HepG2 (cell line): ENCODE measurements at regions not wholly inside any gene's neighbourhood (a gene's known extent, or its start where the extent isn't known, plus 50 kb on each side); places are given as distances from the start of the nearest gene placed in this dataset.

ENCODE experiments used
- AKAP8 ChIP-seq: sonication (generic); formaldehyde crosslinking; IDR thresholded peaks from 2 replicates; pipeline ENCODE4 v1.5.1; 2020; ENCODE audit warnings: mild to moderate bottlenecking, missing genetic modification reagents
- ARNT ChIP-seq: fragments of 450-650 bp; IDR thresholded peaks from 2 replicates; pipeline ENCODE4 v1.6.1; 2017
- ATF6 ChIP-seq: sonication (generic); formaldehyde crosslinking; conservative IDR thresholded peaks from 2 replicates; pipeline ENCODE4 v1.4.0; 2020; ENCODE audit warnings: missing genetic modification reagents
- BCL6 ChIP-seq: IDR thresholded peaks from 2 replicates; pipeline ENCODE4 v1.6.1; 2016; ENCODE audit warnings: missing genetic modification reagents, missing compliant biosample characterization
- CHCHD3 ChIP-seq: sonication (generic); formaldehyde crosslinking; IDR thresholded peaks from 2 replicates; pipeline ENCODE4 v1.8.0; 2022; ENCODE audit warnings: mild to moderate bottlenecking, missing genetic modification reagents, moderate library complexity
- CSRNP1 ChIP-seq: sonication (generic); formaldehyde crosslinking; IDR thresholded peaks from 2 replicates; pipeline ENCODE4 v1.8.1; 2023; ENCODE audit warnings: mild to moderate bottlenecking, missing genetic modification reagents
- EED ChIP-seq: sonication (generic); formaldehyde crosslinking; IDR thresholded peaks from 2 replicates; pipeline ENCODE4 v1.5.0; 2020; ENCODE audit warnings: mild to moderate bottlenecking, missing genetic modification reagents
- ETV5 ChIP-seq: IDR thresholded peaks from 2 replicates; pipeline ENCODE4 v1.6.1; 2018; ENCODE audit warnings: missing biosample characterization, missing genetic modification reagents, inconsistent platforms, borderline replicate concordance
- HNRNPH1 ChIP-seq: fragments of 200-400 bp; formaldehyde crosslinking; optimal IDR thresholded peaks from 2 replicates; pipeline ENCODE3; 2017; ENCODE audit warnings: mild to moderate bottlenecking, low read depth, low read length
- HOXA3 ChIP-seq: sonication (generic); formaldehyde crosslinking; IDR thresholded peaks from 2 replicates; pipeline ENCODE4 v1.5.0; 2020; ENCODE audit warnings: missing genetic modification reagents
- RAD21 ChIP-seq: fragments of 450-650 bp; formaldehyde crosslinking; IDR thresholded peaks from 2 replicates; pipeline ENCODE4 v1.5.0; 2020; ENCODE audit warnings: mild to moderate bottlenecking
- RXRB ChIP-seq: IDR thresholded peaks from 2 replicates; pipeline ENCODE4 v1.6.1; 2016; ENCODE audit warnings: borderline replicate concordance, missing genetic modification reagents, missing compliant biosample characterization
- STAG1 ChIP-seq: sonication (generic); formaldehyde crosslinking; IDR thresholded peaks from 2 replicates; pipeline ENCODE4 v1.4.0; 2020; ENCODE audit warnings: missing genetic modification reagents
- YY1 ChIP-seq: IDR thresholded peaks from 2 replicates; pipeline ENCODE4 v1.6.1; 2011; ENCODE audit warnings: low read length, low read depth, moderate library complexity, mild to moderate bottlenecking; ENCODE audit not compliant: insufficient read depth, insufficient replicate concordance
- ZNF136 ChIP-seq: sonication (generic); formaldehyde crosslinking; IDR thresholded peaks from 2 replicates; pipeline ENCODE4 v1.8.1; 2022; ENCODE audit warnings: low read depth, mild to moderate bottlenecking, moderate library complexity, missing genetic modification reagents
- ZNF235 ChIP-seq: sonication (generic); formaldehyde crosslinking; IDR thresholded peaks from 2 replicates; pipeline ENCODE4 v1.8.1; 2023; ENCODE audit warnings: mild to moderate bottlenecking, missing genetic modification reagents, borderline replicate concordance
- ZNF337 ChIP-seq: sonication (generic); formaldehyde crosslinking; IDR thresholded peaks from 2 replicates; pipeline ENCODE4 v1.5.1; 2020; ENCODE audit warnings: missing genetic modification reagents, low read depth, mild to moderate bottlenecking, borderline replicate concordance
- ZNF446 ChIP-seq: sonication (generic); formaldehyde crosslinking; IDR thresholded peaks from 2 replicates; pipeline ENCODE4 v1.5.0; 2020; ENCODE audit warnings: mild to moderate bottlenecking, missing genetic modification reagents
- ZNF512 ChIP-seq: sonication (generic); formaldehyde crosslinking; IDR thresholded peaks from 2 replicates; pipeline ENCODE4 v1.4.0; 2020; ENCODE audit warnings: mild to moderate bottlenecking, missing genetic modification reagents
- ZNF530 ChIP-seq: sonication (generic); formaldehyde crosslinking; IDR thresholded peaks from 2 replicates; pipeline ENCODE4 v1.5.0; 2020; ENCODE audit warnings: low read depth, mild to moderate bottlenecking, missing genetic modification reagents
- ZNF577 ChIP-seq: sonication (generic); formaldehyde crosslinking; IDR thresholded peaks from 2 replicates; pipeline ENCODE4 v1.4.0; 2020; ENCODE audit warnings: mild to moderate bottlenecking, low read depth, missing genetic modification reagents, borderline replicate concordance
- ZNF629 ChIP-seq: sonication (generic); formaldehyde crosslinking; conservative IDR thresholded peaks from 2 replicates; pipeline ENCODE4 v1.5.0; 2020; ENCODE audit warnings: missing genetic modification reagents
- ZSCAN25 ChIP-seq: sonication (generic); formaldehyde crosslinking; IDR thresholded peaks from 2 replicates; pipeline ENCODE4 v1.8.0; 2022; ENCODE audit warnings: mild to moderate bottlenecking, missing genetic modification reagents

- peak; percentile 32 for TF ChIP-seq ZSCAN25 (CRISPR knock-in tag)
- peak; percentile 20; the same call in 1 of the 2 replicates for TF ChIP-seq RAD21 (CRISPR knock-in tag)
- peak; percentile 11; the same call in 1 of the 2 replicates for TF ChIP-seq STAG1
- TF ChIP-seq ZNF512 (CRISPR knock-in tag): no peak
- no peak for TF ChIP-seq ZNF136 (CRISPR knock-in tag)
- TF ChIP-seq ARNT: no peak
- TF ChIP-seq BCL6: peak; percentile 79; the same call in 1 of the 2 replicates
- no peak for TF ChIP-seq ATF6
- TF ChIP-seq RXRB (CRISPR knock-in tag): peak; percentile 74
- TF ChIP-seq HNRNPH1: no peak
- peak; percentile 67; the same call in 1 of the 2 replicates for TF ChIP-seq CSRNP1 (CRISPR knock-in tag)
- no peak for TF ChIP-seq ETV5
- TF ChIP-seq HOXA3 (CRISPR knock-in tag): peak; percentile 69; the same call in 1 of the 2 replicates
- no peak for TF ChIP-seq EED (CRISPR knock-in tag)
- TF ChIP-seq ZNF629 (CRISPR knock-in tag): no peak
- TF ChIP-seq ZNF337 (CRISPR knock-in tag): no peak
- TF ChIP-seq YY1: no peak
- no peak for TF ChIP-seq ZNF446
- TF ChIP-seq ZNF577 (CRISPR knock-in tag): 0 out of 2 replicates have a peak, but pooled peaks have one; percentile 34
- no peak for TF ChIP-seq ZNF530 (CRISPR knock-in tag)
- no peak for TF ChIP-seq CHCHD3 (CRISPR knock-in tag)
- TF ChIP-seq ZNF235 (CRISPR knock-in tag): no peak
- no peak for TF ChIP-seq AKAP8 (CRISPR knock-in tag)
Observed at GRCh38 chr6:1230689-1231605, 81.0 kb upstream of the FOXQ1 start (continued).
